ENCODE measurements at regions not wholly inside any gene's neighbourhood (a gene's known extent, or its start where the extent isn't known, plus 50 kb on each side); places are given as distances from the start of the nearest gene placed in this dataset.

GRCh38 chr2:166665991-166666940, 172.2 kb upstream of the SCN7A start:
- H3K4me2 ChIP-seq (ENCODE audit: low read length), result no peak overlapping the region
- H3K36me3 ChIP-seq (ENCODE audit: insufficient read depth, low read length), result no peaks in the 10 kb centered on the region
- no peaks in the 10 kb centered on the region for H4K20me1 ChIP-seq (ENCODE audit: insufficient read depth)
- no peaks in the 10 kb centered on the region for H3K79me2 ChIP-seq (replicated peaks; ENCODE audit: insufficient read depth, low read length)
- no peaks in the 10 kb centered on the region for H3K9me2 ChIP-seq (ENCODE audit: insufficient read depth, low read length)
- H3K27ac ChIP-seq (ENCODE audit: low read length), result no peak overlapping the region
- no peak overlapping the region for H3K4me3 ChIP-seq (ENCODE audit: low read length)
- no peaks in the 10 kb centered on the region for H3K27me3 ChIP-seq (ENCODE audit: insufficient read depth, low read depth, low read length)
- H2AFZ ChIP-seq (ENCODE audit: low read depth, low read length), result no peak overlapping the region
- no peaks in the 10 kb centered on the region for H3F3A ChIP-seq (ENCODE audit: insufficient read depth, low read length, poor library complexity, severe bottlenecking)
- no peaks in the 10 kb centered on the region for H3K9me3 ChIP-seq (ENCODE audit: low read length)
- no peak for TF ChIP-seq EZH2 (IDR thresholded peaks at IDR 0.05; ENCODE audit: borderline replicate concordance, insufficient read depth, low read length, poor library complexity, severe bottlenecking)
- TF ChIP-seq SMC3 (conservative IDR thresholded peaks at IDR 0.05; ENCODE audit: poor library complexity), result no peak
- no peak for TF ChIP-seq TAF1 (IDR thresholded peaks at IDR 0.05; ENCODE audit: low read depth)
- TF ChIP-seq EP300 (conservative IDR thresholded peaks at IDR 0.05; ENCODE audit: poor library complexity, severe bottlenecking), result no peak
- TF ChIP-seq MXI1 (conservative IDR thresholded peaks at IDR 0.05; ENCODE audit: poor library complexity, severe bottlenecking), result no peak
- no peak for TF ChIP-seq RAD21 (conservative IDR thresholded peaks at IDR 0.05)
- TF ChIP-seq POLR2AphosphoS5 (IDR thresholded peaks at IDR 0.05), result no peak
- TF ChIP-seq REST (IDR thresholded peaks at IDR 0.05; ENCODE audit: borderline replicate concordance), result no peak
- no peak for TF ChIP-seq CTCF (IDR thresholded peaks at IDR 0.05; ENCODE audit: poor library complexity, severe bottlenecking)
- H3K9ac ChIP-seq (ENCODE audit: low read length), result no peak overlapping the region

- Histone ChIP-seq H3K4me2 (ENCODE audit: low read length) (no peak overlapping the region), H3K9me3 (ENCODE audit: low read length) (no peaks in the 10 kb centered on the region), H3K36me3 (ENCODE audit: insufficient read depth, low read length) (no peaks in the 10 kb centered on the region), H3K9me2 (ENCODE audit: insufficient read depth, low read length) (no peaks in the 10 kb centered on the region), H4K20me1 (ENCODE audit: insufficient read depth) (no peaks in the 10 kb centered on the region), H3K4me3 (ENCODE audit: low read length) (no peak overlapping the region), H3F3A (ENCODE audit: insufficient read depth, low read length, poor library complexity, severe bottlenecking) (no peaks in the 10 kb centered on the region), H2AFZ (ENCODE audit: low read depth, low read length) (no peak overlapping the region), H3K79me2 (replicated peaks; ENCODE audit: insufficient read depth, low read length) (no peaks in the 10 kb centered on the region), H3K27ac (ENCODE audit: low read length) (no peak overlapping the region), H3K27me3 (ENCODE audit: insufficient read depth, low read depth, low read length) (no peaks in the 10 kb centered on the region), H3K9ac (ENCODE audit: low read length) (no peak overlapping the region)
- no peak for TF ChIP-seq MXI1 (conservative IDR thresholded peaks at IDR 0.05; ENCODE audit: poor library complexity, severe bottlenecking)
- no peak for TF ChIP-seq EZH2 (IDR thresholded peaks at IDR 0.05; ENCODE audit: borderline replicate concordance, insufficient read depth, low read length, poor library complexity, severe bottlenecking)
- TF ChIP-seq REST (IDR thresholded peaks at IDR 0.05; ENCODE audit: borderline replicate concordance), result no peak
- no peak for TF ChIP-seq POLR2AphosphoS5 (IDR thresholded peaks at IDR 0.05)
- no peak for TF ChIP-seq SMC3 (conservative IDR thresholded peaks at IDR 0.05; ENCODE audit: poor library complexity)
- TF ChIP-seq RAD21 (conservative IDR thresholded peaks at IDR 0.05), result no peak
- TF ChIP-seq TAF1 (IDR thresholded peaks at IDR 0.05; ENCODE audit: low read depth), result no peak
- no peak for TF ChIP-seq CTCF (IDR thresholded peaks at IDR 0.05; ENCODE audit: poor library complexity, severe bottlenecking)
- no peak for TF ChIP-seq EP300 (conservative IDR thresholded peaks at IDR 0.05; ENCODE audit: poor library complexity, severe bottlenecking)
These were observed 167.8 kb upstream of the SCN7A start for GRCh38 chr2:166661824-166662223.
